Fibroblast of peridontal ligament (primary cell): ENCODE measurements at regions not wholly inside any gene's neighbourhood (a gene's known extent, or its start where the extent isn't known, plus 50 kb on each side); places are given as distances from the start of the nearest gene placed in this dataset.
"Not testable (repeated sequence)": the region's sequence is repeated elsewhere in the genome, so short reads cannot be mapped to it uniquely, and the experiment has no call there.

ENCODE experiments used
- DNase-seq: peaks from one replicate; pipeline ENCODE4 v3.0.0-alpha.2; 2010; ENCODE audit errors: extremely low read depth

DNA sequence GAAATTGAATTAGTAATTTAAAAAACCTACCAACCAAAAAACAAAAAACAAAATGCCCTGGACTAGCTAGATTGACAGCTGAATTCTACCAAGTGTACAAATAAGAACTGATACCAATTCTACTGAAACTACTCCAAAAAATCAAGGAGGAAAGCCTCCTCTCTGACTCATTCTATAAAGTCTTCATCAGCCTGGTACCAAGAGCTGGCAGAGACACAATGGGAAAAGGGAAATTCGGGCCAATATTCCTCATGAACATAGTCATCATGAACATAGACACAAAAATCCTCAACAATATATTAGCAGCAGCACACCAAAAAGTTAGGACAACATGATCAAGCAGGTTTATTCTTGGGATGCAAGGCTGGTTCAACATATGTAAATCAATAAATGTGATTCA is 2667.7 kb upstream of the PCDH20 start:
- no peak for DNase-seq

DNA sequence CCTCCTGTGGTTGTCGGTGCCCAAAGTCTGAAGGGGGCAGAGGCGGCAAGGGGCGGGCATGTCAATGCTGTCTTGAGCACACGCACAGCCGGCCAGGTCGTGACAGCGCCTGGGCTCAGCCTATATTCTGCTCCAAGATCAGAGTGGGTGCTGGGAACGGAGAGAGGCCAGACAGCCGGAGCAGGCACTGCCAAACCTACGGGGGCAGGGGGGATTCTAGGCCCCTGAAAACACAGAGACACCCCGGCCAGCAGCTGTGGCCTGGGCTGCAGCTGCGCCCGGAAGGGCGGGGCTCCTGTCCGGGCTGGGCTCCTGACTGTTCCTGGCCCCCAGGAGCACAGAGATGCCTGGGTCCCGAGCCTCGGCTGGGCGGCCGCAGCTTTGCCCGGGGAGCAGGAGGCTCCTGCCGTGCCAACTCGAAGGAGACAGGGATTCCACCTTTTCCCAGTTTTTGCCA is 2662.9 kb upstream of the PCDH20 start:
- no peak for DNase-seq

DNA sequence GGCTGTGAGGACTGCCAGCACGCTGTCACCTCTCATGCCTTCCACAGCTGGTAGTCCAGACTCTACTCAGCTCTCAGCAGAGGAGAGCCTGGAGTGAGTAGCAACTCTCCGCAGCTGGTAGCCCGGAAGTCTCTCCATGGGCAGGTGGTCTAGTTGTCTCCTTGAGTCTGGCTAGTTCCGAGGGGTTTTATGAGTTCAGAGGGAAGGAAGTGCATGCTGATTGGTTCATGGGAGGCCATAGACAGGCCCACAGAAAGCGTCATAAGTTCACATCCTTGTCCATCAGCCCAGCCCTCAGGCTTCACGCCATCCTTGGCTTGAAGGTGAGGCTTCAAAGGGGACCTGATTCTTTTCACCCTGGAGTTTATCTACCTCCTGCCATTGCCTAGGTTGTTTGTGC is 2662.4 kb upstream of the PCDH20 start:
- DNase-seq = no peak

DNA sequence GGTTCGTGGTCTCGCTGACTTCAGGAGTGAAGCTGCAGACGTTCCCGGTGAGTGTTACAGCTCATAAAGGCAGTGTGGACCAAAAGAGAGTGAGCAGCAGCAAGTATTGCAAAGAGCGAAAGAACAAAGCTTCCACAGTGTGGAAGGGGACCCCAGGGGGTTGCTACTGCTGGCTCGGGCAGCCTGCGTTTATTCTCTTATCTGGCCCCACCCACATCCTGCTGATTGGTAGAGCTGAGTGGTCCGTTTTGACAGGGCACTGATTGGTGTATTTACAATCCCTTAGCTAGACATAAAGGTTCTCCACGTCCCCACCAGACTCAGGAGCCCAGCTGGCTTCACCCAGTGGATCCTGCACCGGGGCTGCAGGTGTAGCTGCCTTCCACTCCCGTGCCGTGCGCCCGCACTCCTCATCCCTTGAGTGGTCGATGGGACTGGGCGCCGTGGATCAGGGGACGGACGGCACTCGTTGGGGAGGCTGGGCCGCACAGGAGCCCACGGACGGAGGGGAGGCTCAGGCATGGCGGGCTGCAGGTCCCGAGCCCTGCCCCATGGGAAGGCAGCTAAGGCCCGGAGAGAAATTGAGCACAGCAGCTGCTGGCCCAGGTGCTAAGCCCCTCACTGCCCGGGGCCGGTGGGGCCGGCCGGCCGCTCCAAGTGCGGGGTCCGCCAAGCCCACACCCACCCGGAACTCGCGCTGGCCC is 2661.6 kb upstream of the PCDH20 start:
- not testable (repeated sequence) for DNase-seq

DNA sequence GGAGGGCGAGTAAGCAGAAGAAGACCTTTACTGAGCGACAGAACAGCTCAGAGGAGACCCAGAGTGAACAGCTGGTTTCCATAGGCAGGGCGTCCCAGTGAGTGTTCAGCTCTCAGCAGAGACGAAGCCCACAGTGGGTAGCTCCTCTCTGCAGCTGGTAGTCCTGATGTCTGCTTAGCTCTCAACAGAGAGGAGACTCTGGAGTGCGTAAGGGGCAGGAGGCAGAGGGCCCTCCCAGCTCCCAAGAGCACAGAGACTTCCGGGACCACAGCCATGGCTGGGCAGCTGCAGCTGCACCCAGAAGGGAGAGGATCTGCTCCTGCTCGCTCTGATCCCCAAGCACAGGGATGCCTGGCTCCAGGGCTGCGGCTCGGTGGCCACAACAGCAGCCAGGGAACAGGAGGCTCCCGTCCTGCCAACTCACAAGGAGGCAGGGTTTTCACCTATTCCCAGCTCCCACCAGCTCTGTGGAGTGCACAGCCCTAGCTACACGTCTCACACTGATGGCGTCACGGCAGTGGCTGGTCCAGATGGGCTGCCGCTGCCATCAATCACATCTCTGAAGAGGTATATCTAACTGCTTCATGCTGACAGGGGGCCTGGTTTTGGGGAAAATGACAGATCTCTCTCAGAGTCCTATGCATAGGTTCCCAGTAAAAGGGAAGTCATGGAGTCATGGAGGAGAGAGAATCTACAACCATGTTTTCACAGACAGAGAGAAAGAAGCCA is 2660.1 kb upstream of the PCDH20 start:
- DNase-seq = no peak

DNA sequence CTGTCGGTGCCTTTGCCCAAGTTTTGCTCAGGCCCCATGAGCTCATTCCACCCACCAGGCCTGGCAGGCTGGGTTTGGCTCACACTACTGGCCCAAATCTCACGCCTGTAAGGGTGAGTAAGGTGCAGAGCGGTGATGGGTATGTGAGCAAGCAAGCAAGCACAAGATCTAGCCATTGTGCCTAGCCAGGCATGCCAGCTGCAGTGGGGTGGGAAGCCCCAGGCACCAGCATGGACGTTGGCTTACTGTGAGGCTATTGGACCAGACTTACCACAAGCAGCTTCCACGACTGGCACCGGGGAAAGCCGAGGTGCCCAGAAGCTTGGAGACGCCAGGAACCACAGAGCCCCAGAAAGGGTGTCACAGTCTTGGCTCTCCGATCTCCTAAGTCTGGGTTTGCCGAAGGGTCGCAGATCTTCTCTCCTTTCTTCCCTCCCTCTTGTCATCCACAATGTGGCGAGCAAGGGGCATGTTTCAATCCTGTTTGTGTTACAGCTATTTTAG is 2659.4 kb upstream of the PCDH20 start:
- DNase-seq = no peak

DNA sequence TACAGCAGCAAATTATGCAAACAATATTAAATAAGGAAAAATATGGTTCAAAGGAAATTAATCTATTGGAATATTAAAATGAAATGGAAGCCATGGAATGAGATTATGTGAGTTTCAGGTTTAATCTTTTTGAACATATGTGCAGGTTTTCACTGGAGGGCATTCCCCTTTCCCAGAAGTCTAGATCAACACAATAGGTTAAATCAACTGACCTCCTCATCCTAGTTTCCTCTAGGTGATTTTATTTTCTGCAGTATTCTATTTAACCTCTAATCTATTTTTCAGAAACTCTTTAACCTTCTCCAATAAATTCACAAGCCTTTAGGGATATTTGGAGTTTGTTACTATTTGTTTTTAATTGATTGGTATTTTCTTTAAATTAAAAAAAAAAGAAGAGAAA is 2657.6 kb upstream of the PCDH20 start:
- no peak for DNase-seq

DNA sequence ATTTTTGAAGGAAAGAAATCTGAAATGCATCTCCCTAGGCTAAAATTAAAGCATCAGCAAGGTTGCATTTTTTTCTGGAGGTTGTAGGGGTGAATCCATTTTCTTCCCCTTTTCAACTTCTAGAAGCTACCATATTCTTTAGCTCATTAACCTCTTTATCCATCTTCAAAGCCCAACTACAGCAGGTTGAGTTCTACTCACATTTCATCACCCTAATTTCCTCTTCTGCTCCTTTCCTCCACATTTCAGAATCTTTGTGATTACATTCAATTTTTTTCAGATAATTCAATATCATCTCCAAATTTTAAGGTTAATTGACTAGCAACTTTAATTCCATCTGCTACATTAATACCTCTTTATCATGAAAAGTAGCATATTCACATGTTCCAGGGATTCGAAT is 2655.7 kb upstream of the PCDH20 start:
- DNase-seq = no peak

DNA sequence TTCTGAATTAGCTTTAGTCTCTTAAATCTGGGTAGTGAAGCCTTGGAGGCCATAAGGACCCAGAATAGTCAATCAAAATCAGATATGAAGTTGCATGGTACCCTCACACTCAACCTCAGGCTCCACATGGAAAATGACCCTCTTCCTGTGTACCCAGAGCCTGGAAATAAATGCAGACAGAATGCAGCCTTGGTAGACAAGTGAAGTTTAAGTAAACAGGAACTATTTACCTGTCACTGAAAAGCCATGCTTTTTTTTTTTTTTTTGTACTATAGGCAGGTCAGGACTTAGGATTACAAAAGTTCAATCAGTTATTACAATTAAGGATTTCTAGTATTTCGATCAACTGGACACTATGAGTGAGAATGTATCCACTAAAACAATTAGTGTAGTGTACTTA is 2654.2 kb upstream of the PCDH20 start:
- DNase-seq = no peak

DNA sequence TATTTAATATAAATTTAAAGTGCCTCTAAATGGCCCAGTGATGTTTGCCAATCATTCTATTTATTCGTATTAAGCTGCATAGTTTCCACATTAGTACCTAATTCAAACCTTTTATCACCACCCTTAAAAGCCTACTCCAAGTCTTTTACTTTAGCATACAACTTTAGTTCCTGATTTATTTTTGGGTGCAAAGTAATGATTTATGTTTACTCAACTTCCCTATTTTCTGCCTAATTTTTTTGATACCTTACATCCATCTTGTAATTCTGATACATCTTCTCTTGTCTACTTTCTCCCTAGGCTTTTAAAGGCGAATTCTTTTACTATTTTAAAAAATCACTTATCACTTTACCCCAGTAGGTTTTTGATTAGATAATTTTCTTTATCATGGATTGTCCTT is 2651.1 kb upstream of the PCDH20 start:
- DNase-seq = no peak

DNA sequence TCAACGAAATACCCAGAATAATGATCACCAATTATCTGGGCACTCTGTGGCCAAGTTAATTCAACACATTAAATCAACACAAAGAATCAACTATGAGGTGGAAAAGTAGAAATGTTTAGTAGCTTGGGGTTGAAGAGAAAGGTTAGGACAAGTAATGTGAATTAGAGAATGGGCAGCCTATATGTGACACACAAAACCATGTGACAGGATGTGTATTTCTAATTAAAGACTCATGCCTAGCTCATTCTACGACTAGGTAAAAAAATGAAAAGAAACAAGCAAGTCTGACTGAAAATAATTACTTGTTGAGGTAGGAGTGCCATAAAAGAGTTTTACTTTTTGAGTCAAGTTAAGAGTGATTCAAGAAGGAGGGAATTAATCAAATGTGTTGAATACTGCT is 2646.0 kb upstream of the PCDH20 start:
- DNase-seq = no peak

DNA sequence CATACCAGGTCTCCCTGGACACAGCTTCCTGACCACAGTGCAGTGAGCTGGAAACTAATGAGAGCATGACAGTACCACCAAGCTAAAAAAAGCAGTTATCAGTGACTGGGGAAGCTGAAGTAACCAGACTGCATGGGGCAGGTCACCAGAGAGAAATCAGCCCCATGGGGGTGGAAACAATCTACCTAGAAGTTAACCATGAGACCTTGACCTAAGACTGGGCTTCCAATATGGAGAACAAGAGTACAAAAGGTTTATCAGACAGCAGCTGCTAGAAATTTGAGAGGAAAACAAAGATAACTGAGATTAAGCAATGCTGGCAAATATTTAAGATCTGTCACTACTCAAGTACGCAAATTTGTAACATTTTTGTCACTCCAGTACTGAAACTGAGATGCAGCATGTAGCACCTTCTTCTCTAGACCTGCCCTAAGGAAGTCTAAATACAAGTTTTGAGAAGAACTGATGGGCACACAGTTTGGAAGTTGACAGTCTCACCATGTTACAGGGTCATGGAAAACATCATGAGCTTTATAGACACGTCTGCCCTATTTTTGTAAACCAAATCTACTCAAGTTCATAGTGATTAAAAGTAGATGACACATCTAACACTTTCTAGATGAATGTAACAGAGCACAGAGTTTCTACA is 2641.8 kb upstream of the PCDH20 start:
- no peak for DNase-seq

DNA sequence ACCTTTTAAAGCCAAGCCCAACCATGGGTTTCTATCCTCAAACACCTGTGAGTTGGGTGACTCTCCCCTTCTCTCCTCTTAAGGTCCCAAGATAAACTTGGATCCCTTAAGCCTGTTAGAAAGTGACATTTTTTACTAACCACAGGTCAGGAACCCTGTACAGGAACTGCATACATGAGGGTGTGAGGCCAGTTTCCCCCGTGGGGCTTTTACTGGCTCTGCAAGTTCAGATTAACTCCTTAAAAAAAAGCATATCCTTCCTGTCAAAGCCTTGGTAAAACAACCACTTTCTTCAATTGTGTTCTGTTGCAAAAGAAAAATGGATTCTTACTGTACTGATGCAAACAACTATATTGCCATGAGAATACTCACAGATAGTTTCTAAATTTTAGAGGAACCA is 2638.7 kb upstream of the PCDH20 start:
- no peak for DNase-seq

DNA sequence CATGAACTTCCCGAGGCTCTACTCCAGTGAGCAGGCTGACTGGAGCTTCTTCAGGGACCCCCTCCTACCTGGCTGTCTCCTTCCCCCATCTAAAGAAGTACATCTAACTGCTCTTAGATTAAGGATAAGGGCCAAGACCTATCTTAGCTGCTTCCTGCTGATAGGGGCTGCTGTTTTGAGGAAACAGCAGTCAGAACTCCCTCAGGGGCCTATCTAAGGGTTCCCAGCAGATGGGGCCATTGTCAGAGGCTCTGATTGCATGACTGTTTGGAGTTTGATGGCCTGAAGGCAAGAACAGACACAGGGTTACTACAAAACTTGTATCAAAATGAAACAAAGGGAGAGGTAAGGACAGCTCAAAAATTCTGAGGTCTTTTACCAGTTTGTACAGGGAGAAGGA is 2636.9 kb upstream of the PCDH20 start:
- no peak for DNase-seq

DNA sequence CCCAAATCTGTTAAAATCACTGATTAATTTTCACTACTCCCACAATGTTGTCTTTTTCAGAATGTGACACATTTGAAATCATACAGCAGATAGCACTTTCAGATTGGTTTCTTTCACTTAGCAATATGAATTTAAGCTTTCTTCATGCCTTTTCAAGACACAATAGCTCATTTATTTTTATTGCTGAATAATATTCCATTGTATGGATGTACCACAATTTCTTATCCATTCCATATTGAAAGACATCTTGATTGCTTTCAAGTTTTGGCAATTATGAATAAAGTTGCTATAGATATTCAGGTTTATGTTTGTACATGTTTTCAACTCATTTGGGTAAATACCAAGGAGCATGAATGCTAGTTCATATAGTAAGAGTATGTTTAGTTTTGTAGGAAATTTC is 2635.6 kb upstream of the PCDH20 start:
- no peak for DNase-seq

DNA sequence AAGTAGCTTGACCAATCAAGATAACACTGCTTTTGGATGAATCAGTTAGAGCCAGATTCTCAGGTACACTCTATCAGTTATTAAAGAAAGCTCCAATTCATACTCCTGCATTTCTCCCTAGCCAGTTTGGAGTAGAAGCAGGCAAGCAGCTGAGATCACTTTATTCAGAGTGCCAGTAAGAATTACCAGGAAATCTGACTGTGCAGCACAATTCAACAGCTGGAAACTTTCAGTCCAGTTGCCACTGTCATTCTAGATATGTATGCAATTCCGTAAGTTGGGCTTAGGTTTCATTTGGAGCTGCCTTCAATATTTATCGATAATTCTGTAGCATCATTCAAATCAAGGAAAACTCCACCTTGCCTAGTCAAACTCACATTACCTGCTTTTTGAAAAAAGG is 2625.6 kb upstream of the PCDH20 start:
- no peak for DNase-seq

DNA sequence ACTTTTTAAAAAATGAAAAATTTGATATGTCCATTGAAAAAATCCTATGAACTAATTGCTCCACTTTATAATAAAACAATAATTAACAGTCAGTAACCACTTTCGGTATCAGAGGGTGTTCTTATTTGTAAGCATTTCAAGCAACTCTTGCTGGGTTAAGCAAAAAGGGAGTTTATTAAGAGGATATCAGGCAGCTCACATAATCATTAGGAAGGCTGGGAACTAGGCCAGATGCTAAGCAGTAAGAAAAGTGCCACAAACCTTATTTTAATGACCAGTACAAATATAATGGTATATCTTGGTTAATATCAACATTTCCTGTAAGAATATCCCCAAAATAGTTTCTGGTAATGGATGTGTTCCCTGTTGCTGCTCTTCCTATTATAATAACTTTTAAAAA is 2618.3 kb upstream of the PCDH20 start:
- no peak for DNase-seq

DNA sequence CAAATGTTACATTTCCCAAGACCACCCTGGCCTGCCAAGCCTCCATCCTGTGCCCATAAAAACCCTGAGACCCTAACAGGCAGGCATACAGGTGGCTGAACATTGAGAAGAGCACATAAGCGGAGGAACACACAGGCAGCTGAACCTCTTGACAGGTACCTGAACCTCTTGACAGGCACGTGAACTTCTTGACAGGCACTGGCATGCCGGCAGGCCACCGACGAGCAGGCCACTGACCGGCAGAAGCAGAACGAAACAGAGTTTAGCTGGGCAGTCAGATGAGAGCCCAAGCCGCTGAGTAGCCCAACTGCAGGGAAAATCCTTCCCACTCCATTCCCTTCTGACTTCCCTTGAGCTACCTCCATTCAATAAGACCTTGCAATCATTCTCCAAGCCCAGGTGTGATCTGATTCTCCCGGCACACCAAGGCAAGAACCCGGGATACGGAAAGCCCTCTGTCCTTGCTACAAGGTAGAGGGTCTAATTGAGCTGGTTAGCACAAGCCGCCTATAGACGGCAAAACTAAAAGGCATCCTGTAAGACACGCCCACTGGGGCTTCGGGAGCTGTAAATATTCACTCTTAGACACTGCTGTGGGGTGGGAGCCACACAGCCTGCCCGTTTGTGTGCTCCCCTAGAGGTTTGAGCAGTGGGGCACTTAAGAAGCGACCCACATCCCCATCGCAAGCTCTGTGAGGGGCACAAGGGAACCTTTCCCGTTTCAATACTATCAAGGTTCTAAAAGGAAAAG is 2613.9 kb upstream of the PCDH20 start:
- no peak for DNase-seq

DNA sequence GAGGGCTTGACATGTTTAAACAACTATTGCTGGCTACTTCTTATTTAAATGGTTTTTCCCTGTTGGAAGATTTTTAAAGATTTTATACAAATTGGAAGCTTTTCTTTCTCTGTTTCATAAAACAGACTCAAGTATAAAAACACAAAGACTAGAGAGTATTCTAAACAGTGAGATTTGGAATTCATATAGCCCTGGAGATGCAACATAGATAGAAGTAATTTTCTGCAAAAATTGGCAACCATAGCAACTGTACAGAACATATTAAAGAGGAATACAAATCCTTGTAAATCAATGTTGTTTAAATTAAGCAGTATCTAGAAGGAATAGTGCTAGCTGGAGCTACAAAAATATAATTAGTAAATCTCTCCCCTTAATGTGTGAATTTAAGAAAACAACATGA is 2612.9 kb upstream of the PCDH20 start:
- DNase-seq = no peak

DNA sequence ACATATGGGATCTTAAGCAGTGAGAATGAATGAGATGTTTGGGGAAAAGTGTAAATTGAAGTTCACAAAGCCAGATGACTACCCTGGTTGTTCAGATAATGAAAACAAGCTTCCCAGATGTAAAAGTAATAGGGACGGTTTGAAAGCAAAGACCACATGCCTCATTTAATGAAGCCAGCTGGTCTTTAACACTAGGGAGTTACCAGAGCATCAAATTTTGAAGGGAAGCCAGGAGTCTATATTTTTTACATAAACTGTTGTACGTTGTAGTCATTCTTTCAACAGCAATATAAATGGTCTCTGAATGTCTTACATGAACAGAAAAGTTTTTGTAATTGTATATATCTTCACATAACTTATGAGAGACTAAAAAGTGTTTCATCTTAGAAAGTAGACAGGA is 2604.5 kb upstream of the PCDH20 start:
- DNase-seq = no peak

DNA sequence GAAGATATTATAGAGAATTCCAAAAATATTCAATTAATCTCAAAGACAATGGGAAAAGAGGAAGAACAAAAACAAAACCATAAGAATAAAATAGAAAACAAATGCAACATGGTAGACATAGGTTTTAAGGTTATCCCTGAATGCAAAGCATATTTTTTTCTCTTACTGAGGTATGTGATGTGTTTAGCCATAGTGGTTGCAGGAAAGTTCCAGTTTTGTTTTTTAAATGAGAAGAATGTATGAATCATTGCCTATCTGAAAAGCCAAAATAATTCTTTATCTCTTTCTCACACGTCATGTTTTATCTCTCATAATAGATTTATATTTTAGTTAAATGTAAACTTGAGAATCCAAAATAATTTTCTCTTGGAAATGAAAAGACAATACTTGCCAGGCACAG is 2591.7 kb upstream of the PCDH20 start:
- no peak for DNase-seq

DNA sequence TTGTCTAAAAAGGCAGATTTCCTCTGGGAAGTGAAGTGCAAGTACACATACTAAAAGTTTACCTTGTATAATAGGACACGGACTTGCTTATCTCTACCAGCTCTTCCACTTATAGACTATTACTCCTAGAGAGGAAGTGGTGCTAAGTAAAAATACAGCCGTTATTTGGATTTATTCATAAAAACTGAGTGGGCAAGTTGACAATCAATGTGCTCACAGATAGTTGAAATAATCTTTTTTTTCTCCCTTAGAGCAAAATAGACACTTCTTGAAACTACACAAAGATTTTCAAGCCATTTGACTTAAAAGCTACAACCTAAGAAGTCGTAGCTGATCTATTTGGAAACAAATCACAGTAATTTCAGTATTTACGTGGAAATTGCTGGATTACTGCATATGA is 2584.7 kb upstream of the PCDH20 start:
- no peak for DNase-seq
